SK-N-SH treated with all-trans-retinoic acid at 6 μM for 48 hours (cell line): ENCODE measurements at regions not wholly inside any gene's neighbourhood (a gene's known extent, or its start where the extent isn't known, plus 50 kb on each side); places are given as distances from the start of the nearest gene placed in this dataset.

Experiments
- ARNTL ChIP-seq: fragments of 450-650 bp; formaldehyde crosslinking; IDR thresholded peaks from 2 replicates; pipeline ENCODE4 v1.5.0; 2020; ENCODE audit warnings: low read depth, mild to moderate bottlenecking, moderate library complexity, borderline replicate concordance
- BACH2 ChIP-seq: fragments of 250-450 bp; sonication (Bioruptor Pico); IDR thresholded peaks from 2 replicates; pipeline ENCODE4 v1.9.0; 2021; ENCODE audit warnings: mild to moderate bottlenecking, borderline replicate concordance
- GLIS3 ChIP-seq: fragments of 250-450 bp; sonication (Bioruptor Pico); IDR thresholded peaks from 2 replicates; pipeline ENCODE4 v1.5.0; 2020; ENCODE audit warnings: mild to moderate bottlenecking, moderate library complexity
- ISL1 ChIP-seq: fragments of 250-450 bp; sonication (Bioruptor Pico); IDR thresholded peaks from 2 replicates; pipeline ENCODE4 v2.1.2; 2022; ENCODE audit warnings: mild to moderate bottlenecking, moderate library complexity
- OSR1 ChIP-seq: fragments of 250-450 bp; sonication (Bioruptor Pico); IDR thresholded peaks from 2 replicates; pipeline ENCODE4 v1.8.0; 2022; ENCODE audit warnings: moderate library complexity, mild to moderate bottlenecking, inconsistent platforms
- PPARA ChIP-seq: fragments of 250-450 bp; sonication (Bioruptor Pico); IDR thresholded peaks from 2 replicates; pipeline ENCODE4 v1.5.0; 2020; ENCODE audit warnings: mild to moderate bottlenecking, borderline replicate concordance
- SNAI2 ChIP-seq: fragments of 250-450 bp; sonication (Bioruptor Pico); IDR thresholded peaks from 2 replicates; pipeline ENCODE4 v1.5.0; 2020; ENCODE audit warnings: mild to moderate bottlenecking, moderate library complexity
- TOX ChIP-seq: fragments of 250-450 bp; sonication (Bioruptor Pico); IDR thresholded peaks from 2 replicates; pipeline ENCODE4 v1.8.0; 2021; ENCODE audit warnings: mild to moderate bottlenecking, moderate library complexity, borderline replicate concordance
- ZC3H10 ChIP-seq: fragments of 250-450 bp; sonication (Bioruptor Pico); IDR thresholded peaks from 2 replicates; pipeline ENCODE4 v1.5.1; 2021; ENCODE audit warnings: mild to moderate bottlenecking, moderate library complexity
- ZFP3 ChIP-seq: fragments of 250-450 bp; sonication (Bioruptor Pico); IDR thresholded peaks from 2 replicates; pipeline ENCODE4 v1.5.0; 2020; ENCODE audit warnings: mild to moderate bottlenecking, moderate library complexity
- ZFP30 ChIP-seq: fragments of 450-650 bp; formaldehyde crosslinking; IDR thresholded peaks from 2 replicates; pipeline ENCODE4 v1.5.0; 2022; ENCODE audit warnings: mild to moderate bottlenecking, moderate library complexity
- TF ChIP-seq, protein P1 (sequence below): fragments of 250-450 bp; sonication (Bioruptor Pico); IDR thresholded peaks from 2 replicates; pipeline ENCODE4 v1.5.0; 2020; ENCODE audit warnings: mild to moderate bottlenecking, moderate library complexity

DNA sequence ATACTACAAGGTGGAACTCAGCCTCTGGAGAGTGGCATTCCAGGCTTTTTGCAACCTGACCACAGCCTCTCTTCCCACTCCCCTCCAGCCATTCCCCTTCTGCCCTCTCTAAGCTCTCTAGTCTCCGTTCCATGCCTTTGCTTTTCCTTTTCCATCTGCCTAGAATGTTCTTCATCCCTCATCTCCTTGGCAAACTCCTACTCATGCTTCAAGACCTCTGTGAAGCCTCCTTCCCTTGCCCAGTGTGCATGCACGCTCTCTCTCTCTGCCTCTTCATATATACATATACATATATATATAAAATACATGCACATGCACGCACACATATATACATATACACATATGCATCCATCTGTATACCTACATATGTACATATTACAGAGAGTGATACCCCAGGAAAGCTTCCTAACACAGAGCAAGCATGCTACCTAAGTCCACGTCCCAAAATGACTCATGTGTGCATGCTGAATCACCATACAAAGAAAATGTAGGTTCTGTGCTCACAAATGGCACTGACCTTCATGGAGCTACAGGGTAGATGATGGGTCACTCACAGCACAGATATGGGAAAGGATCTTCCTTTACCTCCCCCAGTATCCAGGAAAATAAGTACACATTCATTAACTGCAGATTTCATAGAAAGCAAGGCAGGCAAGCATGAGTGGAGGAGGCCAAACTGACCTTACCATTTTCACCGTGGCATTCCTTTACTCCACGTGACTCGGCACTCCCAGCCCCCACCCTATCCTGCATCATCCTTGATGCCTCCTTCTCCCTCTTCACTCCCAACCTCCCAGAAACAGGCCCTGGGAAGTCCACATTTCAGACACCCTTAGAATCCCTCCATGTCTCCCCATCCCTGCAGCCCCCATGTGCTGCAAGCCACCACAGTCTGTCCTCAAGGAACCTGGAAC is 238.4 kb upstream of the ZMIZ1 start:
- TF ChIP-seq OSR1 (CRISPR knock-in tag) (no peak), ZFP3 (CRISPR knock-in tag) (peak; percentile 93), PPARA (CRISPR knock-in tag) (no peak), ZC3H10 (CRISPR knock-in tag) (no peak), SNAI2 (CRISPR knock-in tag) (no peak), BACH2 (CRISPR knock-in tag) (no peak), ARNTL (CRISPR knock-in tag) (no peak), ISL1 (CRISPR knock-in tag) (no peak), TOX (CRISPR knock-in tag) (no peak), GLIS3 (no peak), ZFP30 (CRISPR knock-in tag) (no peak)
- TF ChIP-seq, protein P1, sequence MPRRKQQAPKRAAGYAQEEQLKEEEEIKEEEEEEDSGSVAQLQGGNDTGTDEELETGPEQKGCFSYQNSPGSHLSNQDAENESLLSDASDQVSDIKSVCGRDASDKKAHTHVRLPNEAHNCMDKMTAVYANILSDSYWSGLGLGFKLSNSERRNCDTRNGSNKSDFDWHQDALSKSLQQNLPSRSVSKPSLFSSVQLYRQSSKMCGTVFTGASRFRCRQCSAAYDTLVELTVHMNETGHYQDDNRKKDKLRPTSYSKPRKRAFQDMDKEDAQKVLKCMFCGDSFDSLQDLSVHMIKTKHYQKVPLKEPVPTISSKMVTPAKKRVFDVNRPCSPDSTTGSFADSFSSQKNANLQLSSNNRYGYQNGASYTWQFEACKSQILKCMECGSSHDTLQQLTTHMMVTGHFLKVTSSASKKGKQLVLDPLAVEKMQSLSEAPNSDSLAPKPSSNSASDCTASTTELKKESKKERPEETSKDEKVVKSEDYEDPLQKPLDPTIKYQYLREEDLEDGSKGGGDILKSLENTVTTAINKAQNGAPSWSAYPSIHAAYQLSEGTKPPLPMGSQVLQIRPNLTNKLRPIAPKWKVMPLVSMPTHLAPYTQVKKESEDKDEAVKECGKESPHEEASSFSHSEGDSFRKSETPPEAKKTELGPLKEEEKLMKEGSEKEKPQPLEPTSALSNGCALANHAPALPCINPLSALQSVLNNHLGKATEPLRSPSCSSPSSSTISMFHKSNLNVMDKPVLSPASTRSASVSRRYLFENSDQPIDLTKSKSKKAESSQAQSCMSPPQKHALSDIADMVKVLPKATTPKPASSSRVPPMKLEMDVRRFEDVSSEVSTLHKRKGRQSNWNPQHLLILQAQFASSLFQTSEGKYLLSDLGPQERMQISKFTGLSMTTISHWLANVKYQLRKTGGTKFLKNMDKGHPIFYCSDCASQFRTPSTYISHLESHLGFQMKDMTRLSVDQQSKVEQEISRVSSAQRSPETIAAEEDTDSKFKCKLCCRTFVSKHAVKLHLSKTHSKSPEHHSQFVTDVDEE (CRISPR knock-in tag): no peak
